Fibroblast of pulmonary artery (primary cell): ENCODE measurements at regions not wholly inside any gene's neighbourhood (a gene's known extent, or its start where the extent isn't known, plus 50 kb on each side); places are given as distances from the start of the nearest gene placed in this dataset.
"Not testable (repeated sequence)": the region's sequence is repeated elsewhere in the genome, so short reads cannot be mapped to it uniquely, and the experiment has no call there.

Source experiments
- DNase-seq: peaks from one replicate; pipeline ENCODE4 v3.0.0-alpha.2; 2010; ENCODE audit warnings: low read depth
- H3K4me3 ChIP-seq: replicated peaks from 2 replicates; pipeline ENCODE4 v1.5.1; 2011; ENCODE audit warnings: low read depth, mild to moderate bottlenecking, control low read depth, low read length, moderate library complexity
- TF ChIP-seq, protein P1 (sequence below): IDR thresholded peaks from 2 replicates; pipeline ENCODE4 v1.5.1; 2011; ENCODE audit warnings: mild to moderate bottlenecking, control low read depth, low read length, inconsistent platforms; ENCODE audit errors: missing control alignments

DNA sequence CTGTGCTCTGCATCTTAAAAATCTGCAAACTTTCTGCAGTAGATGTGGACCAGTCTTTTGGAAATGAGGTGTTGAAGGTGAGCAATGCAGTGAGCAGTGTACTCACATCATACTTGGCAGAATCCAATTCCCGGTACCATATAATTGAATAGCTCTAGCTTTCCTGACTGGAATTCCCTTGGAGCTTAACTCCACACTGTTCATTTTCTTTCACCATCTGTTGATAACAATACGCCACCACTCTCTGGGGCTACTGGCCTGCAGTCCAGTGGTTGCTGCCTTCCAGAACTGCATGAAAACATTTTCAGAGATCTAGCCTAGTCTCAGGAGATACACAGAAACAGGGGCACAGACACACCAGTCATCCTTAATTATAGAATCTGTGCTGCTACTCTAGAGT lies 820.0 kb upstream of the NXPH2 start:
- no peak for DNase-seq
- no peak overlapping the region for H3K4me3 ChIP-seq
- TF ChIP-seq, protein P1, sequence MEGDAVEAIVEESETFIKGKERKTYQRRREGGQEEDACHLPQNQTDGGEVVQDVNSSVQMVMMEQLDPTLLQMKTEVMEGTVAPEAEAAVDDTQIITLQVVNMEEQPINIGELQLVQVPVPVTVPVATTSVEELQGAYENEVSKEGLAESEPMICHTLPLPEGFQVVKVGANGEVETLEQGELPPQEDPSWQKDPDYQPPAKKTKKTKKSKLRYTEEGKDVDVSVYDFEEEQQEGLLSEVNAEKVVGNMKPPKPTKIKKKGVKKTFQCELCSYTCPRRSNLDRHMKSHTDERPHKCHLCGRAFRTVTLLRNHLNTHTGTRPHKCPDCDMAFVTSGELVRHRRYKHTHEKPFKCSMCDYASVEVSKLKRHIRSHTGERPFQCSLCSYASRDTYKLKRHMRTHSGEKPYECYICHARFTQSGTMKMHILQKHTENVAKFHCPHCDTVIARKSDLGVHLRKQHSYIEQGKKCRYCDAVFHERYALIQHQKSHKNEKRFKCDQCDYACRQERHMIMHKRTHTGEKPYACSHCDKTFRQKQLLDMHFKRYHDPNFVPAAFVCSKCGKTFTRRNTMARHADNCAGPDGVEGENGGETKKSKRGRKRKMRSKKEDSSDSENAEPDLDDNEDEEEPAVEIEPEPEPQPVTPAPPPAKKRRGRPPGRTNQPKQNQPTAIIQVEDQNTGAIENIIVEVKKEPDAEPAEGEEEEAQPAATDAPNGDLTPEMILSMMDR: no peak

GRCh38 chr2:139585101-139585500 lies 804.9 kb upstream of the NXPH2 start:
- TF ChIP-seq, protein P1: no peak
- DNase-seq: no peak
- no peak overlapping the region for H3K4me3 ChIP-seq

- H3K4me3 ChIP-seq: no peak overlapping the region
- no peak for DNase-seq
- TF ChIP-seq, protein P1: no peak
These were observed 794.2 kb upstream of the NXPH2 start for GRCh38 chr2:139574371-139574770.

GRCh38 chr2:139556789-139557188 lies 776.6 kb upstream of the NXPH2 start:
- DNase-seq: no peak
- H3K4me3 ChIP-seq: no peak overlapping the region
- TF ChIP-seq, protein P1: no peak

DNA sequence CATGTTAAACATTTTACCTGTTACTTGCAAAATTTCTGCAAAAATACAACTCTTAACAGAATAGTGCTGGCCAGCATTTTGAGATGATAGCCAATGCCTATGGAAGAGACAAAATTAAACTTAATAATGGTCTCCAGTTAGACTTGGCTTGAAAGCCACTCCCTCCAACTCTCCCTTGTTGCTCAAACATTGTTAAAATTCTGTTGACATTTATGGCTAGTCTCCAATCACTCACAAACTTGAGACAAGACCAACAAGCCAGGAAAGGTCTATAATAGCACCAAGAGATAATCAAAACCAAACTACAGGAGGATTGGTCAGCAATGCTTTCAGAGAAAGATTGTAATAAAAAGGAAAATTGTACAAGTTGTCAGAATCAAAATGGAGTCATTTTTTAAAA lies 770.7 kb upstream of the NXPH2 start:
- DNase-seq: no peak
- H3K4me3 ChIP-seq: no peak overlapping the region
- TF ChIP-seq, protein P1: no peak

DNA sequence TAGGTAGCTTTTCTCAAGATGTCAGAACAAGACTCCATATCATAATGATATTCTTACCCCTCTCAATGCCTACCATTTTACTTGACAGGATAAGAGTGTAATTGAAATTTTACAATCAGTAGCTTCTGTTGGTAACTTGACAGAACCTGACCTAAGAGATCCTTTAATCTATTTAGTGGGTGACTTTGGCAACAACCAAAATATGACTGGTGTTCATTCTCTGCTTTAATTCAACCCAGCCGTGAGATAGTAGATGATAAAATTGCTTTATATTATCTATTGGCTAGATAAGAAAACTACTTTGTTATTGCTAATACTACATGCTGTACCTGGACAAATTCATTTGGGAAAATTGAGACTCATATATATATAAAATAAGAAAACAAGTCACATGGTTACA lies 770.2 kb upstream of the NXPH2 start:
- no peak overlapping the region for H3K4me3 ChIP-seq
- no peak for DNase-seq
- TF ChIP-seq, protein P1: no peak

DNA sequence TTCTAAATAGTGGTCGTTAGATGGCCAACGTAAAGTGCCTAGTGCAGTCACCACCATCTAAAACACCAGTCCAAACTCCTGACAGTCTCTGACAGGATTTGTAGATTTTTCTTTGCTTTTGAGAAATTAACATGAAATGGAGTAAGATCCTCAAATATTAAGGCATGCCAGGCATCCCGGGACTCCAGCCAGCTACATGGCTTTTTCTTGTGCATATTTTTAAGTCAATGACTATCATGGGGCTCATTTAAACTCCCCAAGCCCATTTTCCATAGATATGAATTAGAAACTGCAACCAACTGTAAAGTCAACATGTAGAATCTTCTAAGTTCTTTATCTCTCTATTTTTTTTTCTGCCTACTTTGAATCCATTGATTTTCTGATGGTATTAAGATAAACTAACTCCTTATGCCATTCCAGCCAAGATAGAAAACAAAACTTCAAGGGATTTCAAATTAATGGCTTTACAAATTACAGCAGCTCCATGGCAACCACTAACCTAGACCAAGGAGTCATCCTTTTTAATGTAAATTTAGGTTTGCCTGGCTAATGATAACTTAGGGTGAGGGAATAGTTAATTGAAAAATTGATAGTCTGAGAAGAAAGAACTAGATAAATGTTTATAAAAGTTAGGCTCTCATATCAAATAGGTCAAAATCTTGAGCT lies 764.1 kb upstream of the NXPH2 start:
- no peak overlapping the region for H3K4me3 ChIP-seq
- DNase-seq: no peak
- TF ChIP-seq, protein P1: no peak

DNA sequence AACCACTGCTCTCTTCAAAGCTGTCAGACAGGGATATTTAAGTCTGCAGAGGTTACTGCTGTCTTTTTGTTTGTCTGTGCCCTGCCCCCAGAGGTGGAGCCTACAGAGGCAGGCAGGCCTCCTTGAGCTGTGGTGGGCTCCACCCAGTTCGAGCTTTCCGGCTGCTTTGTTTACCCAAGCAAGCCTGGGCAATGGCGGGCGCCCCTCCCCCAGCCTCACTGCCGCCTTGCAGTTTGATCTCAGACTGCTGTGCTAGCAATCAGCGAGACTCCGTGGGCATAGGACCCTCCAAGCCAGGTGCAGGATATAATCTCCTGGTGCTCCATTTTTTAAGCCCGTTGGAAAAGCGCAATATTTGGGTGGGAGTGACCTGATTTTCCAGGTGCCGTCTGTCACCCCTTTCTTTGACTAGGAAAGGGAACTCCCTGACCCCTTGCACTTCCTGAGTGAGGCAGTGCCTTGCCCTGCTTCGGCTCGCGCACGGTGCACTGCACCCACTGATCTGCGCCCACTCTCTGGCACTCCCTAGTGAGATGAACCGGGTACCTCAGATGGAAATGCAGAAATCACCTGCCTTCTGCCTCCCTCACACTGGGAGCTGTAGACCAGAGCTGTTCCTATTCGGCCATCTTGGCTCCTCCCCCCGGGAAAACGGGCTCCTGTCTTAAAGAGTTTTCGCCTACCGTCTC lies 758.3 kb upstream of the NXPH2 start:
- H3K4me3 ChIP-seq, DNase-seq: not testable (repeated sequence)
